Astrocyte (in vitro differentiated cells and primary cell): ENCODE measurements at regions not wholly inside any gene's neighbourhood (a gene's known extent, or its start where the extent isn't known, plus 50 kb on each side); places are given as distances from the start of the nearest gene placed in this dataset.

ENCODE experiments used
- DNase-seq: peaks from one replicate; pipeline ENCODE4 v3.0.0-alpha.2; 2010; ENCODE audit warnings: low read depth
- FAIRE-seq: peaks from 2 replicates; lab custom pipeline; 2011; peaks lifted over from hg19 to GRCh38; lab: Jason Lieb, UNC
- H2AFZ ChIP-seq: 2 replicates; pipeline ENCODE4 v1.6.0; 2012; ENCODE audit warnings: low read depth, low read length, inconsistent platforms
- H3K27ac ChIP-seq: 2 replicates; pipeline ENCODE4 v1.5.1; 2011; ENCODE audit warnings: low read depth, low read length, inconsistent platforms
- H3K27me3 ChIP-seq: 2 replicates; pipeline ENCODE4 v1.6.0; 2011; ENCODE audit warnings: low read length, inconsistent platforms; ENCODE audit not compliant: insufficient read depth
- H3K36me3 ChIP-seq: 2 replicates; pipeline ENCODE4 v1.5.1; 2011; ENCODE audit warnings: low read length, inconsistent platforms; ENCODE audit not compliant: insufficient read depth
- H3K4me1 ChIP-seq: 2 replicates; pipeline ENCODE4 v1.5.1; 2011; ENCODE audit warnings: low read length, inconsistent platforms; ENCODE audit not compliant: insufficient read depth
- H3K4me2 ChIP-seq: 2 replicates; pipeline ENCODE4 v1.6.0; 2012; ENCODE audit warnings: low read length, inconsistent platforms
- H3K4me3 ChIP-seq: 2 replicates; pipeline ENCODE4 v1.5.1; 2011; ENCODE audit warnings: low read depth, mild to moderate bottlenecking, low read length, inconsistent platforms; ENCODE audit not compliant: insufficient read depth
- H3K79me2 ChIP-seq: 2 replicates; pipeline ENCODE4 v1.6.0; 2012; ENCODE audit warnings: mild to moderate bottlenecking, low read length, inconsistent platforms; ENCODE audit not compliant: insufficient read depth
- H3K9ac ChIP-seq: 2 replicates; pipeline ENCODE4 v1.6.0; 2012; ENCODE audit warnings: mild to moderate bottlenecking, low read length, inconsistent platforms
- H3K9me3 ChIP-seq: 2 replicates; pipeline ENCODE4 v1.5.1; 2012; ENCODE audit warnings: low read depth, mild to moderate bottlenecking, low read length, inconsistent platforms; ENCODE audit not compliant: insufficient read depth
- H4K20me1 ChIP-seq: 2 replicates; pipeline ENCODE4 v1.6.0; 2012; ENCODE audit warnings: low read length, inconsistent platforms; ENCODE audit not compliant: insufficient read depth
- H3K27ac Mint-ChIP-seq: one replicate; pipeline ENCODE4 v1.8.0; 2021; ENCODE audit warnings: mild to moderate bottlenecking, mixed read lengths; ENCODE audit not compliant: unreplicated experiment
- H3K27me3 Mint-ChIP-seq: one replicate; pipeline ENCODE4 v1.8.0; 2021; ENCODE audit warnings: low read depth, mixed read lengths; ENCODE audit not compliant: unreplicated experiment
- H3K36me3 Mint-ChIP-seq: one replicate; pipeline ENCODE4 v1.8.0; 2021; ENCODE audit warnings: low read depth, mixed read lengths; ENCODE audit not compliant: unreplicated experiment
- H3K4me1 Mint-ChIP-seq: one replicate; pipeline ENCODE4 v1.8.0; 2021; ENCODE audit warnings: low read depth, mixed read lengths; ENCODE audit not compliant: unreplicated experiment
- H3K4me3 Mint-ChIP-seq: one replicate; pipeline ENCODE4 v1.8.0; 2021; ENCODE audit warnings: mild to moderate bottlenecking, moderate library complexity, mixed read lengths; ENCODE audit not compliant: unreplicated experiment
- H3K9me3 Mint-ChIP-seq: one replicate; pipeline ENCODE4 v1.8.0; 2021; ENCODE audit warnings: mild to moderate bottlenecking, mixed read lengths; ENCODE audit not compliant: unreplicated experiment
- CTCF ChIP-seq: IDR thresholded peaks from 2 replicates; pipeline ENCODE4 v1.5.1; 2011; ENCODE audit warnings: low read depth, mild to moderate bottlenecking, inconsistent platforms, low read length, moderate library complexity; ENCODE audit not compliant: insufficient read depth
- EZH2 ChIP-seq: IDR thresholded peaks from 2 replicates; pipeline ENCODE4 v1.6.1; 2012; ENCODE audit warnings: mild to moderate bottlenecking, low read length, inconsistent platforms; ENCODE audit not compliant: insufficient read depth

GRCh38 chrX:113629326-113629725 is 788.7 kb upstream of the AMOT start:
- Mint-ChIP-seq H3K9me3 (no peaks in the 10 kb centered on the region), H3K36me3 (no peaks in the 10 kb centered on the region), H3K4me1 (no peaks in the 10 kb centered on the region), H3K27ac (no peak overlapping the region), H3K4me3 (no peak overlapping the region), H3K27me3 (no peaks in the 10 kb centered on the region)
- Histone ChIP-seq H3K27ac (no peak overlapping the region), H4K20me1 (no peaks in the 10 kb centered on the region), H3K4me2 (no peak overlapping the region), H3K36me3 (no peaks in the 10 kb centered on the region), H3K9ac (no peak overlapping the region), H3K4me3 (no peak overlapping the region), H3K27me3 (no peaks in the 10 kb centered on the region), H3K79me2 (no peaks in the 10 kb centered on the region), H3K4me1 (no peaks in the 10 kb centered on the region), H3K9me3 (no peaks in the 10 kb centered on the region), H2AFZ (no peak overlapping the region)
- FAIRE-seq (no peak), DNase-seq (no peak)
- TF ChIP-seq CTCF (no peak), EZH2 (no peak)

GRCh38 chrX:113594123-113594841 is 753.7 kb upstream of the AMOT start:
- no peaks in the 10 kb centered on the region for H3K36me3 Mint-ChIP-seq
- Histone ChIP-seq H3K4me1 (no peaks in the 10 kb centered on the region), H4K20me1 (no peaks in the 10 kb centered on the region), H3K4me3 (no peak overlapping the region), H3K27me3 (no peaks in the 10 kb centered on the region), H3K27ac (no peak overlapping the region), H2AFZ (no peak overlapping the region), H3K9ac (no peak overlapping the region), H3K4me2 (no peak overlapping the region), H3K36me3 (no peaks in the 10 kb centered on the region), H3K9me3 (no peaks in the 10 kb centered on the region), H3K79me2 (no peaks in the 10 kb centered on the region)
- FAIRE-seq (peak; percentile 96), DNase-seq (no peak)
- H3K9me3 Mint-ChIP-seq: no peaks in the 10 kb centered on the region
- no peak overlapping the region for H3K27ac Mint-ChIP-seq
- H3K4me1 Mint-ChIP-seq: peaks cover 2% of the 10 kb centered on the region
- TF ChIP-seq CTCF: no peak
- TF ChIP-seq EZH2: no peak
- H3K4me3 Mint-ChIP-seq: no peak overlapping the region
- H3K27me3 Mint-ChIP-seq: no peaks in the 10 kb centered on the region

- Histone ChIP-seq H3K27me3 (no peaks in the 10 kb centered on the region), H3K9ac (no peak overlapping the region), H3K4me3 (no peak overlapping the region), H2AFZ (no peak overlapping the region), H3K36me3 (no peaks in the 10 kb centered on the region), H3K4me2 (no peak overlapping the region), H4K20me1 (no peaks in the 10 kb centered on the region), H3K27ac (no peak overlapping the region), H3K4me1 (no peaks in the 10 kb centered on the region), H3K9me3 (no peaks in the 10 kb centered on the region), H3K79me2 (no peaks in the 10 kb centered on the region)
- TF ChIP-seq CTCF: no peak
- TF ChIP-seq EZH2: no peak
- Mint-ChIP-seq H3K4me1 (no peaks in the 10 kb centered on the region), H3K27ac (no peak overlapping the region), H3K27me3 (no peaks in the 10 kb centered on the region), H3K36me3 (no peaks in the 10 kb centered on the region), H3K4me3 (no peak overlapping the region), H3K9me3 (no peaks in the 10 kb centered on the region)
- FAIRE-seq: peak; percentile 54
- no peak for DNase-seq
Observed at GRCh38 chrX:113586281-113586898, 745.8 kb upstream of the AMOT start.
